NK-92 treated with Interleukin-12 subunit alpha and Interleukin-12 subunit beta, amount 100 ng/mL, for 24 hours (cell line): ENCODE measurements at regions not wholly inside any gene's neighbourhood (a gene's known extent, or its start where the extent isn't known, plus 50 kb on each side); places are given as distances from the start of the nearest gene placed in this dataset.
A peak's percentile ranks its signal among the peaks of the same experiment; 100 is the strongest.

Experiments
- DNase-seq: peaks from one replicate; lab custom pipeline; 2025; lab: John Stamatoyannopoulos, UW

DNA sequence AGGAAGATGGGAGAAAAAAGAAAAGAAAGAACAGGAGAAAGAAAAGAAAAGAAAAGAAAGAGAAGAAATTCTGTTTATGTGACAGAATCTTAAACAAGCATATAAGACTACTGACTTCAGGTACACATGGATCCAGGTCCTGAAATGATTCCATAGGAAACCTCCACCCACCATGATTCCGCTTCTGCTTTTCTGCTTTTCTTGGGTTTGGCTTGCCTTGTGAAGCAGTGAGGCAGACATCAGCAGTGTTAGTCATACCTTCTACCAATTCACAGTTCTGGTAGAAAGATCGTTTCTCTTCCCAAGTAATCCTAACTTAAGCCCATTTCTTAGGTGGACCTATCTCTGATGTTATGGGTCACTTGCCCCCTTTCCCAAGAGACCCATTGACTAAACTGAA is 660.1 kb upstream of the RBFOX1 start:
- DNase-seq, result no peak

DNA sequence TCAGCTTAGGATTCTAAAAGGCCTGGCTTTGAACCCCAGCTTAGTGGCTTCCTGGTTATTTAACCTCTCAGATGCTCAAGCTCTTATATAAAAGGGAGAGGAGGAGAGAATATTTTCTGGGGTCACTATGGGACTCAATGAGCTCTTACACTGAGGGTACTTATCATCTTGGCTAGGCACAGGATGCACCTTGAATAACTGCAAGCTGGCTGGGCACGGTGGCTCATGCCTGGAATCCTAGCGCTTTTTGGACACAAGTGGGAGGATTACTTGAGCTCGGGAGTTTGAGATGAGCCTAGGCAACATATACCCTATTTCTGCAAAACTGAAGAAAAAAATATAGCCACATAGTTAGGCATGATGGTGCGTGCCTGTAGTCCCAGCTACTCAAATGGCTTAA is 665.3 kb upstream of the RBFOX1 start:
- no peak for DNase-seq

DNA sequence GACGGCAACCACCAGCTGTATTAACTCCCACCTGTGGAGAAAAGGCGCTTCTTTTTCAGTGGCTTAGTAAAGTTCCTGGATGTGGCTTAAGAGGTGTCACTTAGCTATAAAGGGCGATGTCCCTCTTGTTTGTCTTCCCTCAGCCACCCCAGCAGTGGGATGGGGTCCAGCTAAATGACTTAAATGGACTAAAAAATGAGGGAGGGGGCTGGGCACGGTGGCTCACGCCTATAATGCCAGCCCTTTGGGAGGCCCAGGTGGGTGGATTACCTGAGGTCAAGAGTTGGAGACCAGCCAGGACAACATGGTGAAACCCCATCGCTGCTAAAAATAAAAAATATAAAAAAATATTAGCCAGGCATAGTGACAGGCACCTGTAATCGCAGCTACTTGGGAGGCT is 667.5 kb upstream of the RBFOX1 start:
- DNase-seq, result no peak

DNA sequence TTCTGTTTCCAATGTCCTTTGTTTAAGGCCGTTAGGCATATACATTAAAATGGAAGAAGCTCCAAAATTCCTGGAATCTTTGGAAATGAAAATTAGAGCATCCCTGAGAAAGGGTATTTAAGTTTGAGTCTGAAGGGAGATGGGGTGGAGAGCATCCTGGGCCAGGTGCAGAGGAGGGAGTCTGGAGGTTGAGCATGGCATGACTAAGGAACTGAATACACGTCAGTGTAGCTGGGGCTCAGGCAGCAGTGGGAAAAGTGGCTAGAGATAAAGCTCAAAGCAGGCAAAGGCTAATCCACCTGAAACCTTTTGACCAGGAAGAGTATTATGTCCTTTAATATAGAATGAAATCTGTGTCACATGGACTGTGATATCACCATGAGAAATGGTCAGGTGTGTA is 669.0 kb upstream of the RBFOX1 start:
- no peak for DNase-seq

DNA sequence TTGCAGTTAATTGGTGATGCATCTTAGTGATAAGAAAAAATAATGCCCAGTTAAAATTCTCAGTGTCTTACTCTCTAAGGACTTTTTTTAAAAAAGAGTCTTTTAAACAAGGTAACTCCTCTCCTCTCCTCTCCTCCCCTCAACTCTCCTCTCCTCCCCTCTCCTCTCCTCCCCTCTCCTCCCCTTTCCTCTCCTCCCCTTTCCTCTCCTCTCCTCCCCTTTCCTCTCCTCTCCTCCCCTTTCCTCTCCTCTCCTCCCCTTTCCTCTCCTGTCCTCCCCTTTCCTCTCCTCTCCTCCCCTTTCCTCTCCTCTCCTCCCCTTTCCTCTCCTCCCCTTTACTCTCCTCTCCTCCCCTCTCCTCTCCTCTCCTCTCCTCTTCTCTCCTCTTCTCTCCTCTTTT is 675.9 kb upstream of the RBFOX1 start:
- no peak for DNase-seq

DNA sequence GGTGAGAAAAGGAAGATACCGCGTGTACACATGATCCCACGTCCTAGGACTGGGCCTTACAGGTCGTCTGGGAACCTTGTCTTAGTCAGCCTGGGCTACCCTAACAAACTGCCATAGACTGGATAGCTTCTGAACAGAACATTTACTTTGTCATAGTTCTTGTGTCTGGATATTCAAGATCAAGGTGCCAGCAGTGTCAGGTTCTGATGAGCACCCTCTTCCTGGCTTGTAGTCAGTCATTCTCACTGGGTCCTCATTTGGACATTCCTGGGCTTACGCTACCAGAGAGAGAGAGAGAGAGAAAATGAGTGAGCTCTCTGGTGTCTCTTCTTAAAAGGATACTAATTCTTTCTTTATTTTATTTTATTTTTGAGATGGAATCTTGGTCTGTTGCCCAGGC is 685.8 kb upstream of the RBFOX1 start:
- DNase-seq, result no peak

DNA sequence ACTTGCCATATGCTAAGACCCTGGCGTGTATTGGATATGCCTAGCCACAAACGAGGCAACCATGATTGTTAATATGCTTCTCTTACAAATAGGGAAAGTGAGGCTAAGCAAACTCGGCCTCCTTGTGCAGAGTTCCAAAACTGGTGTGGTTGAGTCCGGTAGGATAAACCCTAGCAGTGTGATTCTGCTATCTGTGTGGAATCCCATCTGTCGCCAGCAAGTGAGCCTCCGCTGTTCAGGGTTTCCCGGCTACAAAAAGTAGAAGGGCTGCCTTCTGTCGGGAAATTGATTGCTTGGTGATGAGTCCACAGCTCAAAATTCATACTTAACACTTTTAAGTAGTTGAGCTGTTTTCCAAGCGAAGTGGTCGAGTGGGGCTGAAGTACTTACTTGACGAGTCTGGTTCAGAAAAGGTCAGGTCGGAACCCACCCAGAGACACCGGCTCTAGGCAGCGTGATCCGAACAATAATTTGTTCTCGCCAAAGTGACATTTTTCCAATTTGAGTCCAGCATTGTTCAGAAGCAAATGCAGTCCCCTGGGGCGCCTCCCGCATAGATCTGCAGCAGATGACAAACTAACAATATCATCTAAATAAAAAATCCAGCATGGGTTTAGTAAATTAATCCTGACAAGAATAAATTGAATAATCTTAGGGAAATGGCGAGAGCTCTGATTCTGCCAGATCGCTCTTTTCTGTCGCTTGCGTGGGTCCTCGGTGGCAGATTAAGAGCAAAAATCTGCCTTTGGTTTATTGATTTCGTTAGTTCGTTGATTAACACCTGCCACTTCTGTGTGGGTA is 686.7 kb upstream of the RBFOX1 start:
- DNase-seq, result no peak

DNA sequence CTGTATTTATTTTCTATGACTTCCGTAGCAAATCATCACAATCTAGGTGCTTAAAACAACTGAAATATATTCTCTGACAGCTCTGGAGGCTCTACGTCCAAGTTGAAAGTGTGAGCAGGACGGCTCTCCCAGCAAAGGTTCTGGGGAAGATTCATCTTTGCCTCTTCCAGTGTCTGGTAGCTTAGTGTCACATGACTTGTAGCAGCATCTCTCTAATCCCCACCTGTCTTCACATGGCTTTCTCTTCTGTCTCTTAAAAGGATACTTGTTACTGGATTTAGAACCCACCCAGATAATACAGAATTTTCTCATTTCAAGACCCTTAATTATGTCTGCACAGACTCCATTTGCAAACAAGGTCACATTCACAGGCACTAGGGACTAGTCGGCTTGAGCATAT is 687.7 kb upstream of the RBFOX1 start:
- no peak for DNase-seq

DNA sequence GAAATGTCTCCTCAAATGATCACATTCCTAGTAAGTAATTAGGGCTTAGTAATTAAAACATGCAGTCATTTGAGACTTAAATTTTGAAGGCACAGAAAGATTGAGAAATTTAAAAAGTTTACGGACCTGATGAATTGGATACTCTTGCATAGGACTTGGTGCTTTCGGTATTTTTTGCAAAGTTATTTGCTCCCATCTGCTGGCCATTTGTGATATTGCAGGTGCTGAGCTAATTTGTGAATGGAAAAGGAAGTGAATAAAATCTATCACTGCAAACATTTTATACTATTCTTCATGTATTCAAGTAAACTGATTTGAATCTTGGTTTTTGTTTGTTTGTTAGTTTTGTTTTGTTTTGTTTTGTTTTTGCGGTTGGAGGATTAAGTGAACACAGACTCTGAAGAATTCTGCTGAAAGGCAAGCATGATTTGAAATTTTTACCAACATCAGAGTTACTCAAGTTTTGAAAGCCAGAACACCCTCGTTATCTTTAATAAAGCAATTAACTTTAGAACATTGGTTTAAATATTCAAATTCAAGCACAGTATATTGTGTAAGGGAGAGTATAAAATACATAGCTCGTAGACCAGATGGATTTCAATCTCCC is 689.5 kb upstream of the RBFOX1 start:
- DNase-seq, result peak; percentile 3

DNA sequence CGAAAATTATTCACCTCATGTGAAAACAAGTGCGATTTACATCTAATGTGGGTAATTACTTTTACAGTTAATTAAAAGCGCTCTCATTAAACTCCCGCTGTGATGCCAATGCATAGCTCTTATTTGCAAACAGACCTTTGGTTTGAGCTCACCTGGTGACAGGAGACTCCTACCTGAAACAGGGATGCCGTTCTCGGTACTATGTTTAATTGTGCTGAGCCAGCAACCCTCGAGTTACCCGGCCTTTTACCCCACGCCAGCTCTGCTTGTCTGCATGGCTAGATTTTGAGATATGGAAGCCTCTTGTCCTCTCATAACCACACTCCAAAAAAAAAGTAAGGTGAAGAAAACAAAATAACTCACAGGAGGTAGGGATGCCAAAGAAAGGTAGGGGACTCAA is 690.4 kb upstream of the RBFOX1 start:
- DNase-seq, result no peak

DNA sequence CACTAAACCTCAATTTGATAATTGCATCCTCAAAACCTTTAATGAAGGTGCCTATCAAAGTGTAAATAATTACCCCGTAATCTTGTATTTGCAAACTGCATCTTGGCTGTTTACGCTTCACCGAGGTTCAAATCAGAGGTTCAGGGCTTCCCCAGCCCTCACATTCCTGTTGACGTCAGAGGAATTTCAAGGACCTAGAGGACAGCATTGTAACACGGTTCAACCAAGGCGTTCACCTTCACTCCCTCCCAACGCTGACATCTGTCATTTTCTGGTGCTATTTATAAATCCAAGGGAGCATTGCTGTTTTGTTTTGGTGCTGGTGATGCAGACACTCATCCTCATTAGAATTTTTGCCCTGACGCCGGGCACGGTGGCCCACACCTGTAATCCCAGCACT is 691.6 kb upstream of the RBFOX1 start:
- no peak for DNase-seq

DNA sequence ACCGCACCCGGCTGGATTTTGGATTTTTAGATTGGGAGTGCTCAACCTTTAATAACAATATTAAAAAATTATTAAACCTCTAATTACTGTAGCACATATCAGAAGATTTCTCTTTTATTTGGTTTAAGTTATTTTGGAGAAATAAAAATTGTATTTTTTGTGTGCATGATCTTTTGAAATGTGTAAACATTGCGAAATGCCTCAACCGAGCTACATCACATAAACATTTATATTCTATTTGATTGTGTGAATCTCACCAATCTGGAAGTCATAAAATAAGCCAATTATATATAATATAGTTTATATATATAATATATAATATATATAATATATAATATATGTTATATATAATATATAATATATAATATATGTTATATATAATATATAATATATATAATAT is 696.2 kb upstream of the RBFOX1 start:
- no peak for DNase-seq

DNA sequence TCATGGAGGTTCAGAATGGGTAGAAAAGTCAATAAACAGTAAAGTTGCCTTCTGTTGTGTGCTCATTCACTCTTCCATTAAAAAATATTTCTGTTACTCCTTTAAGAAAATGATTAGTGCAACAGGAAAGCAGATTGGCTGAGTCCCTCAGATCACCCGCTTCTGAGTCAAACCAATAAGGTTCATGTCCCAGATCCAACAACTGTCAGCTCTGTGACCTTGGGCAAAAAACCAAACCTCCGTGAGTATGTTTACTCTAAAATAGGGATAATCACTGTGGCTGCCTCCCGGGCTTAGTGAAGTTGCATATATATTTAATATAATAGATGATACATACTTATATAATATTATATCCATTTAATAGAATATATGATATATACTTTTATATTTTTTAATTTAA is 698.5 kb upstream of the RBFOX1 start:
- no peak for DNase-seq

DNA sequence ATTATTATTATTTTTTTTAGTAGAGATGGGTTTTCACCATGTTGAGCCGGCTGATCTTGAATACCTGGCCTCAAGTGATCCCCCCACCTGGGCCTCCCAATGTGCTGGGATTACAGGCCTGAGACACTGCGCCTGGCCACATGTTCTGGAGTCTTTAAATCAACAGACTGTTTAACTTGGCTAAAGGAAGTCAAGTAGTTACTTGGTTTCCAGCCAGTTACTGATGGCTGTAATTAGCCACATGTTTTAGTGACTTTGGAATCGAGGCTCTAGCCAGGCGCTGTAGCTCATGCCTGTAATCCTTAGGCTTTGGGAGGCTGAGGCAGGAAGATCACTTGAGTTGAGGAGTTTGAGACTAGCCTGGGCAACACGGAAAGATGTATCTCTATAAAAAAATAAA is 699.2 kb upstream of the RBFOX1 start:
- DNase-seq, result no peak

DNA sequence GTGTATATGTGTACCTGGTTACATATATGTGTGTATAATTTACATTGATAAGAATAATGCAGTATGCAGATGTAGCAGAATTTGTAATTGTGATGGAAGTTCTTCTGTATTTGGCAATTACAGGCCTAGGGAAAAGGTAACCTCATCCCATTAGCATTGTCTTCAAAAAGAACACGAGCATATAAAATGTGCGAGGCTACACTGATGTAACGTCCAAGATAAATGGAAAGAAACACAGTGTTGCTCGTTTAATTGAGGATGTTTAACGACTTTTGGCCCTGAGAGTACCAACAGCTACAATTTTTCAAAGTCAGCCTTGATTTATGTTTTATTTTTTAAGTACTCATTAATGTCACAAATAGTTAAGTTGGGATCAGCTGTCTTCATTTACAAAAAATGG is 703.5 kb upstream of the RBFOX1 start:
- DNase-seq, result no peak

DNA sequence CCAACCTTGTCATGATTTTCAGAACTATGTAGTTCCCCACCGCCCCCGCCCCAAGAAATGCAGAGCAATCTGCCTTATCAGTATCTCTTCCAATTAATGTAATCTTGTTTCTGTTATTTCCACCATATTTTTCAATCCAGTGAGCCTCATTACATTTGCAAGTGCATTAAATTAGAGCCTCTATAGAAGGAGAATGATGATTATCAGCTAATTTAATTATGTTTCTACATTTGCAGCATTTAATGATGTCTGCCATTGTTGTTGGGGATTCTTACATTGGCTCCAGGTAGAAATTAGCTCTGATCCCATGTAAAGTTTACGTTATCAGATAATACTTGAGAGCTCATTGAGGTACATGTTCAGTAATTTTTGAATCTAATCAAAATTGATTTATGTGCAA is 707.0 kb upstream of the RBFOX1 start:
- DNase-seq, result no peak

DNA sequence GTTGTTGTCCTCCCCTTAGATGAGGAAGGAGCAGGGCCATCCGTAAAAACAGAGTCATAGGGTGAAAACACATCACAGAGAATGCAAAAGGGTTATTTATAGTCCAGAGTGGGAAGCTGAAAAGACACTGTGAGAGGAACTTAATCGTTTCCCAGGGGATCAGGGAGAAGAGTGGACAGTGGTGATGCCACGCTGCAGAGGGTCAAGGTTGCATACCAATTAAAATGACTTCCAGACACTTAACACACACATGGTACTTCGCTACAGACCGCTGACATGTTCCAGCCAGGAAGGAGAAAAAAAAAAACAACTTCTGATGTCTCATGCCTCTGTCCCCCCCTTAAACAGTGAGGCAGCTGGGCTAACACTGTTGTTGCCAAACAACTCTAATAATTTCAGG is 713.8 kb upstream of the RBFOX1 start:
- DNase-seq, result no peak

DNA sequence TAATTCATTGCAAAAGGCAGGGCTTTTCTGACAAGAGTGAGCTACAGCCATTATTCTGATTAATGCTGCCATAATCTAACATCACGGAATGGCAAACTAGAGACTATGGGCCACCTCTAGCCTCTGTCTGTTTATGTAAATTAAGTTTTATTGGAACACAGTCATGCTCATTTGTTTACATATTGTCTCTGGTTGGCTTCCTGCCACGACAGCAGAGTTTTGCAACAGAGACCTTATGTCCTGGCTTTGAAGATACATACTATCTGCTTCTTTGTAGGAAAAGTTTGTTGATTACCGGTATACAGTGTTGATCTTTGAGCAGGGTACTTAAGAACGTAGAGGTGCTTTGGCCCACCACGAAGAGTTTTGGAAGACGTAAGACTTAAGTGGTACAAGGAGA is 715.9 kb upstream of the RBFOX1 start:
- DNase-seq, result no peak

DNA sequence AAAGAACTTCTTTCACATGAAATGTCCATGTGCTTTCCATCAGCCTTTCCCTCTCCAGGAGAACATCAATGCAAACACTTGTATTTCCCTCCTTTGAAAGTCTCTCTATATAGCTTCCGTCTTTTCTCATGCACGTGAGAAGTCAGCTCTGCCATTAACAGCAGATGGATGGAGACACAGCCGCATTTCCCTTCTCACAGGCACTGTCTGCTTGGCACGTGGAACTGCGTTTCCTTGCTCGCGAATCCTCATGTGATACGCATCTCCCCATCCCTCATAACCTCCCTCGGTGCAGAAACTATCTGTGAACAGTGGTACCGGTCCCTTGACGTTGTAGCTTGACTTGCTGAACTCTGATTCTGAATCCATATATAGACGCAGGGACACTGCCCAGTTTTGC is 717.0 kb upstream of the RBFOX1 start:
- DNase-seq, result no peak

DNA sequence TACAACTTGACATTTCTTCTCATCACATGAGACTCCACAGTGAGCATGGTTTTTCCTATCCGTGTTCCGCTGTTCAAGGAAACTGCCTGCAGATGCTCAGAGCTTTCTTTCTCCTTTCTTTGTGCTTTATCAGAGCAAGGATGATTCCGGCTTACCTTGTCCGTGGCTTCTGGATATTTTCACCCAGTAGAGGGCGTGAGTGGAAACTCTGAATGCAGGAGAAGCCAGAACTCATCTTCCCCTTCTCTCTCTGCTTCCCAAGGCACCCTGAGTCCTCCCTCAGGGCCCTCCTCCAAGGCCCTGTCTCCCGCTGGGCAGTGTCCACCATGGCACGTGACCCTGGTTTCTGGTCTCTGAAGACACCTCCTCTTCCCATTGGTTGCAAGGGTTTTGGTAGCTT is 721.1 kb upstream of the RBFOX1 start:
- no peak for DNase-seq

DNA sequence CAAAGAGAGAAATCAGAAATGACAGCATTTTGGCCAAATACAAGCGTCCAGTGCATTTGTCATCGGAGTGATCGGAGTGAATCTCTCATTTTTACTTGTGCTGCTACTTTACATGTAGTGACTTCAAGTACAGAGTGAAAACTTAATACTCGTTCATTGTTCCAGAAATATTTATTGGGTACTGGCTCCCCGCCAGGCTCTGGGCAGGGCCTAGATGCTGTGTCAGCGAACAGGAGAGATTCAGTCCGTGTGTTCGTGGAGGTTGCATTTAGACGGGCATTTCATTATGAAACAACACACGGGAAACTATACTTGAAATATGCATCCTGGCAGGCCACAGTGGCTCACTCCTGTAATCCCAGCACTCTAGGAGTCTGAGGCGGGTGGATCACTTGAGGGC is 727.2 kb upstream of the RBFOX1 start:
- DNase-seq, result no peak

DNA sequence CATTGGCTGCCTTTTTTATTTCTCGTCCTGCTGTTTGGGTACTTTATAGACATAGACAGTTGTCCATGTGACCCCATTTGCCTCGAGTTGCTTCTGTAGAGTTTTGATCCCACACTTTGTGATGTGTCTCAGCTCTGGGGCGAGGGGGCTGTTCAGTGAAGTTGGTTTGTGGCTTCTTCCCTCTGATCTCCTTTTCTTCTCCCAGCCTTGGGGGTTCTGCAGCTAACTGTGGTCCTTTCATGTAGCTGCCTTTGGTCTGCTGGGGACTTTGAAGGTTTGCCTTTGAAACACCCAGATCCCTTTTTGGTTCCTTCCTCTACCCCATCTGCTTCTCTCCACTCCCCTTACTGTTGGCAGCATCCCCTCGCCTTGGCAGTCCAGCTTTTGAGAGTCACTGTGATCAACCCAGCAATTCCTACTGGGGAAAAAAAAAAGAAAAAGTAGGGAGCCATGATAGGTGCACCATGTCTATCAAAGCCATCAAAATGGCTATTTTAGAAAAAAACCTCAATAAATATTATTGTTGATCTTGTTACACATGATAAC is 728.8 kb upstream of the RBFOX1 start:
- no peak for DNase-seq

DNA sequence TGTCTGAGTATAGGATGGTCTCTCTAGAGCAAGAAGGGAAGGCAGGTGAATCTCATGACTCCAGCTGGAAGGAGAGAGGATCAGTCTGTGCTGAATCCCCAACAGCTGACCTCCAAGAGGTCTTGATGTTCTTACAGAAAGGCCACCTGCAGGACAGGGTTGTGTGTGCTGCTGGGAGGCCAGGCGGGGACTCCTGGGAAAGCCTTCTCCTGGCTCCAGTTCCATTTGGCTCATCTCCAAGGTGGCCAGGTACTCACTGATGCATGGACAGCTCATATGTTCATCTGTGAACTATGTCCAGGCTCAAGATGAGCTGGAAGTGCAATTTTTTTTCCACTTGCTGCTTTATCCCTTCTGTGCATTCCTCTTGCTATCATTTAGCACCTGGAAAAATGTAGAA is 730.2 kb upstream of the RBFOX1 start:
- DNase-seq, result no peak

DNA sequence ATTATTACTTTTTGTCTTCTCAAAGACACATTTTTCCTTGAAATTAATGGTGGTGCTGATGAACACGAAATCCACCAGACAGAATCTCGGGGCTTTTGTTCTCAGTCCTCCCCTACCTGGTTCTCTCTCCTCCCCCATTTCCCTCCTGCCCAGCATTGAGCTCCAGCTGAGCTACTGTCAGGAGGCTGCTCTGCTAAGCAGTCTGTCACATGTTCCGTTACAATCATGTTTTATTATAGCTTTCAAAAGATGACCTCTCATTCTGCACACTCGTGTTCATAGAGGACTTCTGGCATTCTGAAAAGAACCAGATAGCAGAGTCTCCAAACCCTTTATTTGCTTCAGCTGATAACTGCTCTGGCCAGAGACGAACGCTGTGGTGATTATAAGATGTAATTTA is 732.5 kb upstream of the RBFOX1 start:
- DNase-seq, result no peak
